GM23248 (cell line): ENCODE measurements at regions not wholly inside any gene's neighbourhood (a gene's known extent, or its start where the extent isn't known, plus 50 kb on each side); places are given as distances from the start of the nearest gene placed in this dataset.

ENCODE experiments used
- EZH2 ChIP-seq: fragments of 200-600 bp; sonication (generic); IDR thresholded peaks from 2 replicates; pipeline ENCODE4 v1.6.1; 2018; ENCODE audit warnings: antibody characterized with exemption, mild to moderate bottlenecking; ENCODE audit not compliant: insufficient read depth, poor library complexity, severe bottlenecking
- EZH2phosphoT487 ChIP-seq: fragments of 200-600 bp; sonication (generic); IDR thresholded peaks from 2 replicates; pipeline ENCODE4 v1.6.1; 2018; ENCODE audit warnings: antibody characterized with exemption, moderate library complexity, mild to moderate bottlenecking, low read depth; ENCODE audit not compliant: insufficient read depth

DNA sequence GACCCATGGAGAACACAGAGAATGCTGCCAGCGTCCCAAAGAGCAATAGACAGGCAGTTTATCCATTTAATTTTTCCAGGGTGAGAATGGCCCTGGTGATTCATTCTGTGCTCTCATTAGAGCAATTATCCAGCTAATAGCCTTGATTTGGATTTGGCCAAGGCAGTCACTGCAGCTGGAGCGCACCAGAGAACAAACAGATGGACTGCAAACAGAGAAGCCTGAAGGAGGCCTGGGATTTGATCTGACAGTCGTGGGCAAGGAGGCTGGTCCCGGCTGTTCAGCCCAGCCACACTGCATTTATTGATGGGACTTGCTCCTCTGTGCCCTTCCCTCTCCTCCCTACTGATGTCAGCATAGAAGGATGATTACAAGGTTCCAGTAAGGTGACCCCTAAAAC is 353.9 kb upstream of the C1orf174 start:
- TF ChIP-seq EZH2phosphoT487 = no peak
- TF ChIP-seq EZH2 = no peak
